HepG2 (cell line): ENCODE measurements at regions not wholly inside any gene's neighbourhood (a gene's known extent, or its start where the extent isn't known, plus 50 kb on each side); places are given as distances from the start of the nearest gene placed in this dataset.

Experiments
- HNRNPLL ChIP-seq: fragments of 200-400 bp; formaldehyde crosslinking; IDR thresholded peaks from 2 replicates; pipeline ENCODE4 v1.6.1; 2017; ENCODE audit warnings: mild to moderate bottlenecking, low read depth, low read length; ENCODE audit not compliant: poor library complexity, severe bottlenecking
- PITX1 ChIP-seq: sonication (generic); formaldehyde crosslinking; IDR thresholded peaks from 2 replicates; pipeline ENCODE4 v1.5.1; 2020; ENCODE audit warnings: mild to moderate bottlenecking, missing genetic modification reagents
- PLSCR1 ChIP-seq: sonication (generic); formaldehyde crosslinking; IDR thresholded peaks from 2 replicates; pipeline ENCODE4 v1.5.0; 2020; ENCODE audit warnings: missing genetic modification reagents, mild to moderate bottlenecking, borderline replicate concordance
- RBM39 ChIP-seq: fragments of 200-400 bp; formaldehyde crosslinking; IDR thresholded peaks from one replicate; pipeline ENCODE4 v1.6.1; 2018; ENCODE audit warnings: antibody characterized with exemption, mild to moderate bottlenecking, low read depth, low read length; ENCODE audit not compliant: poor library complexity, severe bottlenecking
- TF ChIP-seq, protein P1 (sequence below): sonication (generic); formaldehyde crosslinking; IDR thresholded peaks from 2 replicates; pipeline ENCODE4 v1.5.0; 2020; ENCODE audit warnings: mild to moderate bottlenecking, missing genetic modification reagents
- TF ChIP-seq, protein P2 (sequence below): sonication (generic); formaldehyde crosslinking; IDR thresholded peaks from 2 replicates; pipeline ENCODE4 v1.4.0; 2020; ENCODE audit warnings: missing genetic modification reagents

GRCh38 chr13:24002206-24002815, 105.0 kb upstream of the C1QTNF9B start (continued):
- no peak for TF ChIP-seq HNRNPLL
- no peak for TF ChIP-seq RBM39
- TF ChIP-seq PITX1 (CRISPR knock-in tag), result no peak
- TF ChIP-seq, protein P1, sequence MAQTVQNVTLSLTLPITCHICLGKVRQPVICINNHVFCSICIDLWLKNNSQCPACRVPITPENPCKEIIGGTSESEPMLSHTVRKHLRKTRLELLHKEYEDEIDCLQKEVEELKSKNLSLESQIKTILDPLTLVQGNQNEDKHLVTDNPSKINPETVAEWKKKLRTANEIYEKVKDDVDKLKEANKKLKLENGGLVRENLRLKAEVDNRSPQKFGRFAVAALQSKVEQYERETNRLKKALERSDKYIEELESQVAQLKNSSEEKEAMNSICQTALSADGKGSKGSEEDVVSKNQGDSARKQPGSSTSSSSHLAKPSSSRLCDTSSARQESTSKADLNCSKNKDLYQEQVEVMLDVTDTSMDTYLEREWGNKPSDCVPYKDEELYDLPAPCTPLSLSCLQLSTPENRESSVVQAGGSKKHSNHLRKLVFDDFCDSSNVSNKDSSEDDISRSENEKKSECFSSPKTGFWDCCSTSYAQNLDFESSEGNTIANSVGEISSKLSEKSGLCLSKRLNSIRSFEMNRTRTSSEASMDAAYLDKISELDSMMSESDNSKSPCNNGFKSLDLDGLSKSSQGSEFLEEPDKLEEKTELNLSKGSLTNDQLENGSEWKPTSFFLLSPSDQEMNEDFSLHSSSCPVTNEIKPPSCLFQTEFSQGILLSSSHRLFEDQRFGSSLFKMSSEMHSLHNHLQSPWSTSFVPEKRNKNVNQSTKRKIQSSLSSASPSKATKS (CRISPR knock-in tag), result no peak
- TF ChIP-seq, protein P2, sequence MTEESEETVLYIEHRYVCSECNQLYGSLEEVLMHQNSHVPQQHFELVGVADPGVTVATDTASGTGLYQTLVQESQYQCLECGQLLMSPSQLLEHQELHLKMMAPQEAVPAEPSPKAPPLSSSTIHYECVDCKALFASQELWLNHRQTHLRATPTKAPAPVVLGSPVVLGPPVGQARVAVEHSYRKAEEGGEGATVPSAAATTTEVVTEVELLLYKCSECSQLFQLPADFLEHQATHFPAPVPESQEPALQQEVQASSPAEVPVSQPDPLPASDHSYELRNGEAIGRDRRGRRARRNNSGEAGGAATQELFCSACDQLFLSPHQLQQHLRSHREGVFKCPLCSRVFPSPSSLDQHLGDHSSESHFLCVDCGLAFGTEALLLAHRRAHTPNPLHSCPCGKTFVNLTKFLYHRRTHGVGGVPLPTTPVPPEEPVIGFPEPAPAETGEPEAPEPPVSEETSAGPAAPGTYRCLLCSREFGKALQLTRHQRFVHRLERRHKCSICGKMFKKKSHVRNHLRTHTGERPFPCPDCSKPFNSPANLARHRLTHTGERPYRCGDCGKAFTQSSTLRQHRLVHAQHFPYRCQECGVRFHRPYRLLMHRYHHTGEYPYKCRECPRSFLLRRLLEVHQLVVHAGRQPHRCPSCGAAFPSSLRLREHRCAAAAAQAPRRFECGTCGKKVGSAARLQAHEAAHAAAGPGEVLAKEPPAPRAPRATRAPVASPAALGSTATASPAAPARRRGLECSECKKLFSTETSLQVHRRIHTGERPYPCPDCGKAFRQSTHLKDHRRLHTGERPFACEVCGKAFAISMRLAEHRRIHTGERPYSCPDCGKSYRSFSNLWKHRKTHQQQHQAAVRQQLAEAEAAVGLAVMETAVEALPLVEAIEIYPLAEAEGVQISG (CRISPR knock-in tag), result no peak
- TF ChIP-seq PLSCR1 (CRISPR knock-in tag), result no peak
